ENCODE measurements at regions not wholly inside any gene's neighbourhood (a gene's known extent, or its start where the extent isn't known, plus 50 kb on each side); places are given as distances from the start of the nearest gene placed in this dataset.

- H3K9me3 ChIP-seq = peaks cover 0 to 14% (median 0%) of the 10 kb centered on the region in 11 donors
- intact Hi-C loops (cut with DNase I) = loop anchor here in 8 of 10 donors (5.0 to 10.0 kb wide), 4 partner anchors 841 to 916 kb away; no protein-coding TSS in a partner anchor
- WGBS, 2 donors = 48 to 60% methylated on average over 3 of the region's 3 CpGs
- no peaks in the 10 kb centered on the region for H3K36me3 ChIP-seq
- ATAC-seq (no peak), DNase-seq (no peak)
- no peaks in the 10 kb centered on the region for H3K27me3 ChIP-seq
- H3K27ac ChIP-seq = no peak overlapping the region
- no peak overlapping the region for H3K4me3 ChIP-seq
- no peak for TF ChIP-seq CTCF (IDR thresholded peaks at IDR 0.05)
- H3K4me1 ChIP-seq = no peaks in the 10 kb centered on the region
These were observed 61.4 kb upstream of the CLDN18 start for GRCh38 chr3:137948400-137949072.

GRCh38 chr3:137958636-137959035 lies 51.3 kb upstream of the CLDN18 start:
- H3K4me3 ChIP-seq = no peak overlapping the region
- H3K27me3 ChIP-seq = peaks cover 0 to 21% (median 8%) of the 10 kb centered on the region in 7 donors
- no peaks in the 10 kb centered on the region for H3K4me1 ChIP-seq
- no peaks in the 10 kb centered on the region for H3K36me3 ChIP-seq
- no peak for ATAC-seq
- peaks cover 0 to 16% (median 0%) of the 10 kb centered on the region in 11 donors for H3K9me3 ChIP-seq
- no peak for TF ChIP-seq CTCF (IDR thresholded peaks at IDR 0.05)
- intact Hi-C loops (cut with DNase I) = no loop called here
- DNase-seq = no peak
- H3K27ac ChIP-seq = no peak overlapping the region
